Left ventricle myocardium inferior (tissue), 1 donor: ENCODE measurements at regions not wholly inside any gene's neighbourhood (a gene's known extent, or its start where the extent isn't known, plus 50 kb on each side); places are given as distances from the start of the nearest gene placed in this dataset.

Source experiments
- DNase-seq: peaks from one replicate; pipeline ENCODE4 v3.0.0-alpha.2; 2020
- H3K27ac ChIP-seq: fragments of 200-600 bp; replicated peaks from 2 replicates; pipeline ENCODE4 v1.8.0; 2021
- H3K27me3 ChIP-seq: fragments of 200-600 bp; 2 replicates; pipeline ENCODE4 v1.8.0; 2021; ENCODE audit warnings: low read depth
- H3K36me3 ChIP-seq: fragments of 200-600 bp; 2 replicates; pipeline ENCODE4 v1.8.0; 2021
- H3K4me1 ChIP-seq: fragments of 200-600 bp; 2 replicates; pipeline ENCODE4 v1.8.0; 2021
- H3K4me3 ChIP-seq: fragments of 200-600 bp; 2 replicates; pipeline ENCODE4 v1.8.0; 2021; ENCODE audit warnings: mild to moderate bottlenecking, moderate library complexity
- H3K9me3 ChIP-seq: fragments of 200-600 bp; replicated peaks from 2 replicates; pipeline ENCODE4 v1.8.0; 2021
- intact Hi-C: fragments of 100-400 bp; cut with micrococcal nuclease; formaldehyde crosslinking; loops from one replicate; pipeline ENCODE4 v1.11.0; 2022
- TF ChIP-seq, protein P1 (sequence below): fragments of 200-600 bp; IDR thresholded peaks from 2 replicates; pipeline ENCODE4 v1.8.0; 2021; ENCODE audit warnings: antibody characterized with exemption, mild to moderate bottlenecking, borderline replicate concordance
- donor health status: DM: no; HTN: yes; CAD: no; lungs with severe emphysema.

DNA sequence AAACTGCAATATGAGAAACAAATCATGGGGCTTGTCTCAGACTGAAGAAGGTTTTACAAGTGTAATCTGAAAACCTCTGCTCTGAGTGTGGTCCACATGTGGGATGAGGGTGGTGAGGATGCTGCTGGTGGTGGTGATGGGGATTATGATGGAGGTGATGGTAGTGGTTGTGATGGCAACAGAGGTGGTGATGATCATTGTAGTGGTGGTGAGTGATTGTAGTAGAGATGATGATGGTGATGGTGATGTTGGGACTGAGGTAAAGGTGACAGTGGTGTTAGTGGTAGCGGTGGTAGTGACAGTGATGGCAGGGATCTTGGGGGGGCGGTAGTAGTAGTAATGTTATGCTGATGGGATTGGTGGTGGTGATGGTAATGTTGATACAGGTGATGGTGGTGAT, 217.8 kb downstream of the ANAPC1 start:
- no peaks in the 10 kb centered on the region for H3K27me3 ChIP-seq
- no peaks in the 10 kb centered on the region for H3K4me1 ChIP-seq
- H3K27ac ChIP-seq = no peak overlapping the region
- TF ChIP-seq, protein P1, sequence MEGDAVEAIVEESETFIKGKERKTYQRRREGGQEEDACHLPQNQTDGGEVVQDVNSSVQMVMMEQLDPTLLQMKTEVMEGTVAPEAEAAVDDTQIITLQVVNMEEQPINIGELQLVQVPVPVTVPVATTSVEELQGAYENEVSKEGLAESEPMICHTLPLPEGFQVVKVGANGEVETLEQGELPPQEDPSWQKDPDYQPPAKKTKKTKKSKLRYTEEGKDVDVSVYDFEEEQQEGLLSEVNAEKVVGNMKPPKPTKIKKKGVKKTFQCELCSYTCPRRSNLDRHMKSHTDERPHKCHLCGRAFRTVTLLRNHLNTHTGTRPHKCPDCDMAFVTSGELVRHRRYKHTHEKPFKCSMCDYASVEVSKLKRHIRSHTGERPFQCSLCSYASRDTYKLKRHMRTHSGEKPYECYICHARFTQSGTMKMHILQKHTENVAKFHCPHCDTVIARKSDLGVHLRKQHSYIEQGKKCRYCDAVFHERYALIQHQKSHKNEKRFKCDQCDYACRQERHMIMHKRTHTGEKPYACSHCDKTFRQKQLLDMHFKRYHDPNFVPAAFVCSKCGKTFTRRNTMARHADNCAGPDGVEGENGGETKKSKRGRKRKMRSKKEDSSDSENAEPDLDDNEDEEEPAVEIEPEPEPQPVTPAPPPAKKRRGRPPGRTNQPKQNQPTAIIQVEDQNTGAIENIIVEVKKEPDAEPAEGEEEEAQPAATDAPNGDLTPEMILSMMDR = no peak
- DNase-seq = no peak
- H3K36me3 ChIP-seq = no peaks in the 10 kb centered on the region
- H3K9me3 ChIP-seq = no peaks in the 10 kb centered on the region
- no peak overlapping the region for H3K4me3 ChIP-seq
- intact Hi-C loops = no loop called here

DNA sequence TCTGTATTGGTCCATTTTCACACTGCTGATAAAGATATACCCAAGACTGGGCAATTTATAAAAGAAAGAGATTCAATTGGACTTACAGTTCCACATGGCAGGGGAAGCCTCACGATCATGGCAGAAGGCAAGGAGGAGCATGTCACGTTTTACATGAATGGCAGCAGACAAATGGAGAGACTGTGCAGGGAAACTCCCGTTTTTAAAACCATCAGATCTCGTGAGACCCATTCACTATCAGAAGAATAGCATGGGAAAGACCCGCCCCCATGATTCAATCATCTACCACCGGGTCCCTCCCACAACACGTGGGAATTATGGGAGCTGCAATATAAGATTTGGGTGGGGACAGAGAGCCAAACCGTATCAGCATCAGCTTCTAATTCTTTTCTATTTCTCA, 217.0 kb downstream of the ANAPC1 start:
- no peaks in the 10 kb centered on the region for H3K9me3 ChIP-seq
- intact Hi-C loops = no loop called here
- H3K36me3 ChIP-seq = no peaks in the 10 kb centered on the region
- no peak for DNase-seq
- H3K27ac ChIP-seq = no peak overlapping the region
- peaks cover 3% of the 10 kb centered on the region for H3K27me3 ChIP-seq
- TF ChIP-seq, protein P1 = no peak
- no peak overlapping the region for H3K4me3 ChIP-seq
- no peaks in the 10 kb centered on the region for H3K4me1 ChIP-seq

DNA sequence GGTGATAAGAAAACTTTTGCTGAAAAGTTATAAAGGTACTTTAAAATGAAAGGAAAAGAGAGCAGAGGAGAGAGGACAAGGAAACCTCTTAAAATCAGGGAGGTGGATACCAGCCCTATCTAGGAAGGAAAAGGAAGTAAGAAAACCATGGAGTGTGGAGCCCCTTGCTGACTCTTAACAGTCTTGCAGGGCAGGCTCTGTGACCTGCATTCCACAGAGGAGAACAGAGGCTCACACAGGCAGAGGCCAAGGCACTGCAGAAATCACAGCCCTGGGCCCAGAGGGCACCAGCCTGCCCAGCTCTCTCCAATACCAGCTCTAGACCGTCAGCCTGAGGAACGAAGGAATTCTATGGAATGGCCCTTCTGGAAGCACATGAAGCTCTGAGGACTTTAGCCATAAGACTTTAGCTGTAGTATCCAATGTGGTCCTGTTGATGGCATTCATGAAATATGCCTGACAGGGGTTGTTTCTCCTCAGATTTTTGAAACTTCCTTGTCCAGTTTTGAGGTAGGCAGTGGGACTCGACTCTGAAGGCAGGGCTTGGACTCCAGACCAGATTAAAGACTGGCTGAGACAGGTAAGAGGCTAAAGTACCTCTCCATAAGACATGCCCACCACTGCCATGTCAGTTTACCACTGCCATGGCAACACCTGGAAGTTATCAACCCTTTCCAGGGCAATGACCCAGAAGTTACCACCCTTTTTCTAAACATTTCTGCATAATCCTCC, 216.3 kb downstream of the ANAPC1 start:
- Histone ChIP-seq H3K4me3 (no peak overlapping the region), H3K9me3 (no peaks in the 10 kb centered on the region), H3K27ac (no peak overlapping the region), H3K36me3 (no peaks in the 10 kb centered on the region), H3K4me1 (no peaks in the 10 kb centered on the region), H3K27me3 (peaks cover 3% of the 10 kb centered on the region)
- intact Hi-C loops = no loop called here
- no peak for DNase-seq
- TF ChIP-seq, protein P1 = peak; percentile 71

- Histone ChIP-seq H3K27me3 (peaks cover 3% of the 10 kb centered on the region), H3K27ac (no peak overlapping the region), H3K4me3 (no peak overlapping the region), H3K4me1 (no peaks in the 10 kb centered on the region), H3K9me3 (no peaks in the 10 kb centered on the region), H3K36me3 (no peaks in the 10 kb centered on the region)
- DNase-seq = no peak
- intact Hi-C loops = no loop called here
- TF ChIP-seq, protein P1 = no peak
These were observed 215.7 kb downstream of the ANAPC1 start for GRCh38 chr2:111668274-111668616.

DNA sequence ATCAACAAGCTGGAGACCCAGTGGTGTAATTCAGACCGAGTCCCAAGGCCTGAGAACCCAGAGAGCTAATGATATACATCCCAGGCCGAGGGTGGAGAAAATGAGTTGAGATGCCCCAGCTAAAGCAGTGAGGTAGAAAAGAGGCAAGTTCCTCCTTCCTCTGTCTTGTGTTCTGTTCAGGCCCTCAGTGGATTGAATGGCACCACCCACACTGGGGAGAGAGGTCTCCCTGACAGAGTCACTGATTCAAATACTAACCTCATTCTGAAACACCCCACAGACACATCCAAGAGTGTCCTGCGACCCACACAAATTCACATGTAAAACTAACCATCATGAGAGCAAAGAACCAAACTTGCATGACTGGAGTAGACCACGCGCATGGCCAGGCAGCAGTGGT, 215.3 kb downstream of the ANAPC1 start:
- peaks cover 3% of the 10 kb centered on the region for H3K27me3 ChIP-seq
- no peak overlapping the region for H3K4me3 ChIP-seq
- no peaks in the 10 kb centered on the region for H3K9me3 ChIP-seq
- no peak overlapping the region for H3K27ac ChIP-seq
- no peaks in the 10 kb centered on the region for H3K36me3 ChIP-seq
- TF ChIP-seq, protein P1 = no peak
- no peak for DNase-seq
- no peaks in the 10 kb centered on the region for H3K4me1 ChIP-seq
- intact Hi-C loops = no loop called here
